GM19324 (cell line): ENCODE measurements at regions not wholly inside any gene's neighbourhood (a gene's known extent, or its start where the extent isn't known, plus 50 kb on each side); places are given as distances from the start of the nearest gene placed in this dataset.
"Not testable (repeated sequence)": the region's sequence is repeated elsewhere in the genome, so short reads cannot be mapped to it uniquely, and the experiment has no call there.

Experiments used
- ATAC-seq: cut with Tn5 transposase; IDR thresholded peaks from one replicate; pipeline ENCODE4 v1.9.1; 2021; ENCODE audit warnings: mild to moderate bottlenecking, moderate library complexity; ENCODE audit not compliant: unreplicated experiment, low FRiP score

DNA sequence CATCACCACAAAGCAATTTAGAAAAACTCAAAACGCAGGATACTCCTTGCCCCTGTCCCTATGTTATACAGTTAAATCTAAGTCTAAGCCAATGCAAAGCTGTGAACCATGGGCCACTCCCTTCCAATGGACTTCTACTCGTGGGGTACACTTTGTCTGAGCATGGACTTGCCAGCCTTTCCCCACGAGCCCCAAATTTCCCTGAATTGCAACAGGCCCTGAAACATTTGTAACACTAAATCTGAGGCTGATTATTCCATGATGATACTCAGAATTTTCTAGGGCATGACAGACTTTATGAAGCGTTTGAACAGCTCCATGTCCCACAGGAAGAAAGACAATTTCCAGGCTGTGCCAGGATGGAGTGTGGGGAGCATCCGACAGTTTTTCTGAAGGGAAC, 189.6 kb downstream of the TXNL1 start:
- no peak for ATAC-seq

DNA sequence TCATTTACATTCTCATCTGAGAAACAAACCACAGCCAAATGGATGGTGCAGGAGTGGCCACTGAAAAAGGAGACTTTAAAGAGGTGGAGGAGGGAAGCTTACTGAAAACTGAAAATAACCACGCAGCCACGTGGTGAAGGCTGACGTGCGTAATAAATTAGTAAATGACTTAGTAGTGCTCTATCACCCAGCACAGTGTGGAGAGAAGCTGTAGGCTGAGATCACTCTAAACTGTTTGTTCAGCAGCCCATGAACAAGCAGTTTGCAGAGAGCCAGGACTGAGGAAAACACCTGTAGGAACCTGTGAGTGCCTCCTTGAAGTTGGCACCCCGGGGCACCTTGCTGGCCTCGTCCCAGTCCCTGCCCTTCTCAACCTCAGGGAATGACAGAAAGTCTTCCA, 193.0 kb downstream of the TXNL1 start:
- no peak for ATAC-seq

DNA sequence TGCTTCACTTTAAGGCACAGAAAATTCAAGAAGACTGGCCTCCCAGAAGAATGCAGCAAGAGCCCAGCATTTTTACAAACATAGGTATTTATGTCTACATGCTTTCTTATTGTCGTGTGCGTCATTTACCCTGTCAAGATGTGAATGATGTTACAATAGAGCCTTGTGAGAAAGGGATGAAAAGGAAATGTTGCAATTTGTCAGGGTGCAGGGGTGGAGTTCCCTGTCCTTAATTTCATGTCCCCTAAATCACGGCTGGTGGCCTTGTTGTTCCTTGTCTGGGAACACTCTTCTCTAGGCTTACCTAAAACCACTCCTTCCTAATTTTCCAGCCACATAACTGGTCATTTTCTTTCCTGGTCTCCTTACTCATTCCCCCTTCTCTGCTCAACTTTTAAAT, 194.2 kb downstream of the TXNL1 start:
- ATAC-seq = no peak

DNA sequence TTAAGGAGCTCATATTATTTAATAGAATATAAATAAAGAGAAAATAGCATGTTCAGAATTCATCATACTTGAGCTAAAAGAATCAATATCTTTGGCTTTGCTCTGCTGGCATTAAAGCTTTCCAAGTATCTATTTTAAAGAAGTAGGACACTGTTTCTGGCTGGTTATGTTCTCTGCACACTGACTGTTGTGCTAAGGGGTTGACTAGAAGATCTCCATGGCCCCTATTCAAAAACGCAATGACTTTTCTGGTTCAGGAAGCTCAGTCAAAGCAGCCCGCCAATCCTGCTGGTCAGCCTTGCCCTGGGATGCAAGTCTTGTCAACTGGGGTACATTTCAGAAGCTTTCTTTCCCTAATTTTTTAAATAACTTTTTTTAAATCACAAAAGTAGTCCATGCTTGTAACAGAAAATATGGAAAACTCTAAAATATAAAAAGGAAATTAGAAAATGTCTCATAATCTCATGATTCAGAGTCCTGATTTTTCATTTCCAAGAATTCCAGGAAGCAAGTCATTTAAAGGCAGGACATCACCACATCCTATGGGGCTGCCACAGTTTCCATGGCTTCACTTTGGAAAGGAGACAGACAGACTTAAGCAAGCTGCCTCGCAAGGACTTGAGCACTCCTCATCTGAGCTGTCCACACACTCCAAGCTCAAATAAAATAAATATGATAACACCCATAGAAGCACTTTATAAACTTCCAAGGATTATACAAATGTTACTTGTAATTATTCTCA, 195.1 kb downstream of the TXNL1 start:
- ATAC-seq = no peak

DNA sequence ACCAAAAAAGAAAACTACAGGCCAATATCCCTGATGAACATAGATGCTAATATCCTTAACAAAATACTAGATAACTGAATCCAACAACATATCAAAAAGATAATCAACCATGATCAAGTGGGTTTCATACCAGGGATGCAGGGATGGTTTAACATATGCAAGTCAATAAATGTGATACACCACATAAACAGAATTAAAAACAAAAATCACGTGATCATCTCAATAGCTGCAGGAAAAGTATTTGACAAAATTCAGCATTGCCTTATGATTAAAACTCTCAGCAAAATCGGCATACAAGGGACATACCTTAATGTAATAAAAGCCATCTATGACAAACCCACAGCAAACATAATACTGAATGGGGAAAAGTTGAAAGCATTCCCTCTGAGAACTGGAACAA, 199.9 kb downstream of the TXNL1 start:
- not testable (repeated sequence) for ATAC-seq

DNA sequence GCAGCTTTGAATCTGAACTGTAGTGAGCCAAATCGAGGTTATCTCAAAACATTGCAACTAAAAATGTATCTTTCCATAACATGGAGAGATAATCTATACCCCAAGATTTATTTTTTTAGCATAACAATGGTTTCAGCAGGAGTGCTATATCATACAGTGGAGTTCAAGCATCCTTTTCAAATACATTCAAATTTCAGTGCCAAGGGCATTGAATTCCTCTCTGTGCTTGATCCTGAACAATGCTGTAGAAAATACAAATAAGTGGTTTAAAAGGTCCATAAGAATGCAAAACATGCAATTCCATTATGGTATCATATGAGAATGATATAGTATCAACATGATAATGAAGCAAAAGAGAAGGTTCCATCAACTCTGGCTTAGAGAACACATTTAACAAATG, 201.7 kb downstream of the TXNL1 start:
- ATAC-seq = no peak

DNA sequence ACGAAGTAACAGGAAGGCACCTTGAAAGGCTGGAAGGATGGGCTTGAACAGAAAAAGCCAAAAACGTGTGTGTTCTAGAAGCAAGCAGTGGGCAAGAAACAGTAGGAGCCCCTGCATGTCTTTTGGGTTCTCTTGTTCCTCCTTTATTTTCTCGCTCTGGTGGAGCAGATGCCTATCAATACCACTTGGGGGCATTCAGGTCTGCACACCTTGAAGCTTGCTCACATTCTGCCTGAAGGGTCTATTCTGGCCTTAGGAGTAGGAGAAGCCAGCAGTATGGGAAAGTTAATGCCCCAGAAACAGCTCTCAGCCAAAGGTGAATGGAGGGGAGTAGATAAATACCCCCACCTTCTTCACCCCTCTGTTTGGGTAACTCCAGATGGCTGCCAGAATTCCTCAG, 204.5 kb downstream of the TXNL1 start:
- no peak for ATAC-seq

DNA sequence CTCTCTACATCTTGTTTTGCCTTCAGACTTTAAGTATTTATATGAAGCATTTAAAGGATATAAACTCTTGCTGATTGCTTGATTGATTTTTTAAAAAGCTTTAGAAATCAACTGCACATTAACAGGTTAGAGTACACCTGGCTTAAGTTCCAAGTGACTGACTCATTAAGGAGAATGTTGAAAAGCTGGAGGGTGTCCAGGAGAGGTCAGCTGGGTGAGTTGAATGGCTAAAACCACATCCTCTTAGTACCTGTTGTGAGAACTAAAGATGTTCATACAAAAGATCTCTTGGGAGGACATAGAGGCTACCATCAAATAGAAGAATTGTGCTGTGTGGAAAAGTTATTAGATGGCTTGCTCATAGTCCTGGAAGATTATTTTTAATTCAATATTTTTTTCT, 206.8 kb downstream of the TXNL1 start:
- no peak for ATAC-seq

DNA sequence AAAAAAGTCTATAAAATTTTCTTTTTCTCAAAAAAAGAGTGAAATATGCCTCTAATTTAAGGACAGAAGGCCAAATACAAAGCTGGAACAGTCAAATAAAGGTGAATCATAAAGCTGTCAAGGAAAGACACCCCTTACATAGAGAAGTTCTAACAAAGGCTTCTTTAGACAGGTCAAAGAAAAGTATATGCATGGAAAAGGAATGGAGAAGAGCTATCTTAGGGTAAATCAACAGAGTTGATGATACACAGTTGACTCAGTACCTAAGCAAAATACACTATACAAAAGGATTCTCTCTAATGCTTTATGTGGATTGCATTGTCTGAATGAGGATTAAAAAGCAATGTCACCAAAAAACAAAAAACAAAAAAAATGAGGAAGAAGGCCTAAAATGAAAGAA, 214.8 kb downstream of the TXNL1 start:
- ATAC-seq = no peak

DNA sequence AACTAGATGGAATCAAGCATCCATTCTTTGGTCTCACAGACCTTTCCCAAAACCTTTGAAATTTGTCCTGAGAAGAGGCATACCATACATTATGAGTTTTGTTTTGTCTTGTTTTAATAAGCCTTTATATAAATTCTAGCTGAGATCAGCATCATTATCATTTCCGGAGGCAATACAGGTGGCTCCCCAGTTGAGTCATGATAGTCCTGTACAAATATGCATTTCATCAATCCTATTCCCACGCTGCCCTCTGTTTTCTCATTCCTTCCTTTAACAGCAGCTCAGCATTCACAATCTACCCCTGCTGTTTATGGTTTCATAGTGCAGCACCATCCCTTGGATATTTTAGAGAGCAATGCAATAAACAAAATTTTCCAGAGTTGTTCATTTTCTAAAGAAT, 216.7 kb downstream of the TXNL1 start:
- no peak for ATAC-seq

DNA sequence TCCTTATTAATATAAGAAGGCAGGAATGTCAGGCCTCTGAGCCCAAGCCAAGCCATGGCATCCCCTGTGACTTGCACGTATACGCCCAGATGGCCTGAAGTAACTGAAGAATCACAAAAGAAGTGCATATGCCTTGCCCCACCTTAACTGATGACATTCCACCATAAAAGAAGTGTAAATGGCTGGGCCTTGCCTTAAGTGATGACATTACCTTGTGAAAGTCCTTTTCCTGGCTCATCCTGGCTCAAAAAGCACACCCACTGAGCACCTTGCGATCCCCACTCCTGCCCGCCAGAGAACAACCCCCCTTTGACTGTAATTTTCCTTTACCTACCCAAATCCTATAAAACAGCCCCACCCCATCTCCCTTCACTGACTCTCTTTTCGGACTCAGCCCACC, 217.5 kb downstream of the TXNL1 start:
- not testable (repeated sequence) for ATAC-seq

DNA sequence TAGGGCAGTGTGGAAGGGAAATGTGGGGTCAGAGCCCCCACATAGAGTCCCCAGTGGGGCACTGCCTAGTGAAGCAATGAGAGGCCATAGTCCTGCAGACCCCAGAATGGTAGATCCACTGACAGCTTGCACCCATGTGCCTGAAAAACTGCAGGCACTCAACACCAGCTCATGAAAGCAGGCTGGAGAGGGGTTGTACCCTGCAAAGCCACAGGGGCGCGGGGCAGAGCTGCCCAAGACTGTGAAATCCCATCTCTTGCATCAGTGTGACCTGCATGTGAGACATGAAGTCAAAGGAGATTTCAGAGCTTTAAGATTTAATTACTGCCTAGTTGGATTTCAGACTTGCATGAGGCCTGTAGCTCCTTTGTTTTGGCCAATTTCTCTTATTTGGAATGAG, 224.0 kb downstream of the TXNL1 start:
- ATAC-seq = no peak

DNA sequence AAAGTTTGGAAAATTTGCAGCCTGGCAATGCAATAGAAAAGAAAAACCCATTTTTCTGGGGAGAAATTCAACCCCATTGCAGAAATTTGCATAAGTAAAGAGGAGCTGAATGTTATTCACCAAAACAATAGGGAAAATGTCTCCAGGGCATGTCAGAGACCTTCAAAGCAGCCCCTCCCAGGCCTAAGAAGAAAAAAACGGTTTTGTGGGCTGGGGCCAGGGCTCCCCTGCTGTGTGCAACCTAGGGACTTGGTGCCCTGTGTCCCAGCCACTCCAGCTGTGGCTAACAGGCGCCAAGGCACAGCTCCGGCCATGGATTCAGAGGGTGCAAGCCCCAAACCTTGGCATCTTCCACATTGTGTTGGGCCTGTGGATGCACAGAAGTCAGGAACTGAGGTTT, 224.5 kb downstream of the TXNL1 start:
- no peak for ATAC-seq

DNA sequence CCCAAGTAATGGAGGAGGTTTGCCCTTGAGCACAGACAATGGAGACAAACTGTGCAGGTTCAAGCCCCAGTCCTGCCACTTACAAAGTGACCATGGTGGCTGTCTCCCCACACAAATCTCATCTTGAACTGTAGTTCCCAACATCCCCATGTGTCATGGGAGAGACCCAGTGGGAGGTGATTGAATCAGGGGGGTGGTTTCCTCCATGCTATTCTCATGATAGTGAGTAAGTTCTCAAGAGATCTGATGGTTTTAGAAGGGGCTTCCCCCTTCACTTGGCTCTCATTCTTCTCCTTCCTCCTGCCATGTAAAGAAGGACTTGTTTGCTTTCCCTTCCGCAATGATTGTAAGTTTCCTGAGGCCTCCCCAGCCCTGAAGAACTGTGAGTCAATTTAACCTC, 225.4 kb downstream of the TXNL1 start:
- no peak for ATAC-seq

DNA sequence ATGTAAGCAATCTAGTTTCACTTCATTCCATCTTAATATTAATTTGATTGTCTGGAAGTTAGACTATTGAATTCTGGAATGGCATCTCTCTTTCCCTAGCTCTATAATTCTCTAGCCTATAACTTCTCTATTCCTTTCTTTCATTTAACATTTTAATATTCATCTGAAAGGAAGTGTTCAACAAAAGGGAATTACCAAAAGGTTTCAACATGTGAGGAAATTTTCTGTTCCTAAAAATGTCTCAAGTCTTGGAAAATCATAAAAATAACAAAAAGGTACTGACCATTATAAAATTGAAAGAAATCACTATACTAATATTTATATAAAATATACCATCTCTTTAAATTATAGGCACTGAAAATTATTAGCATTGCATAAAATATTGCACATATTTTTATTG, 228.7 kb downstream of the TXNL1 start:
- no peak for ATAC-seq

DNA sequence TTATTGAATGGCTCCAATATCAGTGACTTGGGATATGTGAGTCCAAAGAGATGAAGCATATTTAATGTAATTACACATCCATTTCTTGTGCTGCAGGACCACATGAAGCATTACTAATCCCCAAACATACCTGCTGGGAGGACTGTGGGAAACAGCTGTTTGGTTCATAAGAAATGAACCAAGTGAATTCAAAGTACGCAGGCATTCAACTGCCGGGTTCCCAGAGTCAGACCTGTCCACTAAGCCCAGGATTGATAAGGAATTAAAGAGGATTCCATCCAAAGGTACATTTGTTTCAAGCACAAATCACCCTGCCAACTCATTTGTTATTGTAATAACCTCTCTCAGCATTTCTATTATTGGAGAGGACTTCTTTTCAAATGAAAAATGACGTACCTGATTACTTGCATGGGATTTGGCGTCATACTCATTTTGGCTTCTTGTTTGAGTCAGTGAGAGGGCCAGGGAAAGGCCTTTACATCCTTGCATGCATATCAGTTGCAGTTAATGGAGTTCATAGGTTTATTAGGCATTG, 230.7 kb downstream of the TXNL1 start:
- no peak for ATAC-seq

DNA sequence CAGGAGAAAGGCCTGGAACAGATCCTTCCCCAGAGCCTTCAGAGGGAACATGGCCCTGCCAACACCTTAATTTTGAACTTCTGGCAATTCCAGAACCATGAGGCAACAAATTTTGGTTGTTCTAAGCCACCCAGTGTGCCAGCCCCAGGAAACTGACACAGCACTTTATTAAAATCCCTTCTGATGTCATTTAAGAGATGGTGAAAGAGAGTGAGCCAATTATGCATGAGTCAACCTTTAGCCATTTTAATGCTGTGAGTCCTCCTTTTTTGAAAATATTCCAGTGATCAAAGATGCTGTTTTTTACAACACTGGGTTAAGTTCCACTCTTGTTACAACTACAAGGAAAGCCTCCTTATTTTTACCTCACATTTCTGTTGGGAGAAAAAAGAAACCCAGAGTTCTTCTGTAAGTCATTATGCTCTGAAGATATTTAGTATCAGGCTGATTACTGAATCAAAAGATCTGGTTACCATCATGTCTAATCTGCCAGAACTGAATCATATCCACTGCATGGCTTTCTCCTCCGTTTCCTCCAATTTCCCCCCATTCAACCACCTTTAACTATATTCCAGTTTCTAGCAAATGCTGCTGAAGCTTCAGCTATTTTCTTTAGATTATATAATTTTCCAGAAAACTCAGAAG, 235.4 kb downstream of the TXNL1 start:
- ATAC-seq = no peak

DNA sequence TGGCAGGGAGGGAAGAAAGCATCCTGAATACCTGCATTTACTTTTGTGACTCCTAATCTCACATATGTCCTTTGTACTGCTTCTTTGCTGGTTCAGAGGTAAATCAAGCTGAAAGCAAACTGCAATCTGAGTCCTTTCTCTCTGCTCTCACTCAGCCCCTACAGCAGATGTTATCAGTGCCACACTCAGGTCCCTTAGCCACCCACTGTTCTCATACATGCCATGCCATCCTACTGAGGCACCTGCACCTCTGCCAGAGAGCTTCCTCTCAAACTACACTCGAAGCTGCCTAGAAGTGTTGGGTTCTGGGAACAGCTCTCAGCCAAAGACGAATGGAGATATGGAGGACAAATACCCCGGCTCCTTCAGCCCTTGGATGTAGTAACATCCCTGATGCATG, 244.5 kb downstream of the TXNL1 start:
- ATAC-seq = no peak

DNA sequence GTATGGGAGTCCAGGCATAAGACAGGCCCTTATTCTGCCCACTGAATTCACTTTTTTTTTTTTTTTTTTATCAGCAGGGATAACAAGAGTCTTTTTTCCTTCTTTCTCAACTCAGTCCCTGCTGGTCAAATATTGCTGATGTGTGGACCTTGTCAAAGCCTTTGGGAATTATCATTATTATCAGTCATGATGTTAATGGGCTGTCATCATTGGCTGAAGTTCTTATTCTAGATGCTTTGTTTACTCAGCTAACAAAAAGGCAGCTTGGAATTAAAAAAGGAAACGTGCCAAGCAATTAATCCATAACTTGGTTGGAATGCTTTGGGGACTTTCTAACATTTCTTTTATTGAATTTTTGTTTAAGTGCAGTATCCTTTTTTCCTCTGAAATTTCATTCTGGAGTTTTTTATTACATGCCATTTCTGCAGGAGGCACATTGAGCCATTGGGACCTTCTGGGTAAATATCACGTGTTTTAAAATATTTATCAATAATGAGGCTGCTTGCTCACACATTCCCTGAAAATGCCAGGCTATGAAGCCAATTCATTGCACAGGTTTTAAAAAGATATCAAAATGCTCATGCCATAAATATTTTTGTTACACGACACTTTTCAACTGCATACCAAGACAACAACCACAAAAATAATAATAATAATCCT, 246.3 kb downstream of the TXNL1 start:
- no peak for ATAC-seq

DNA sequence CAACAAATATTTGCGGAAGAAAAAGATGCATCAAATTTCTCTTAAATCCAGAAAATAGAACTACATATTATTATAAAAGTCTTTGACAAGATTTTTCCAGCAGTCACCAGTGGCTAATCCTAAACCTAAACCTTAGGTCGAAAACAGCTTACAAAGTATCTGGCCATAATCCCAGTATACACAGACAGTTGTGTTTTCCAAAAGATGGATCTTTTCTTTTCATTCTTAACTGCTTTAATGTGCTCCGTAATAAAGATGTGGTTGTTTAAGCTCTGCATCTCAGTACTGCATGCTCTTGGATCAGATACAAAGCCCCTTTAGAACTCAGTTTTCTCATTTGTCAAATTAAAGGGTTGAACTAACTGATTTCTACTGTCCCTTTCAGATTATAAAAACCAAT, 247.8 kb downstream of the TXNL1 start:
- no peak for ATAC-seq

DNA sequence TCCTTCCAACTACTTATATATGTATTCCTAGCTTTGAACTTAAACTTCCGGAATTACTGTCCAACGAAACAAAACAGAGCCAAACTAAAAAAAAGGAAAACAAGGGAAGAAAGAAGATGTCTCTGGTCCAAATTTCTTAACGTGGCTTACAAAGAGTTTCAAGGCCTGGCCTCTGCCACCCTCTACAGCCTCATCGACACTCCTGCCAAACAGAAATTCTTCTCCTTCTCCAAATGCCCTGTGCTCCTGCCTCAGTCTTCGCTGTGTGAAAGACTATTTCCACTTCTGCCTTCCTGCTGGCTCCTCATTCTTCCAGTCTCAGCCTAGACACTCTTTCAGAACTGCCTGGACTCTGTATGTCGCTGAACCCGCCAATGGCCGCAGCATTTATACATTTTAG, 249.2 kb downstream of the TXNL1 start:
- no peak for ATAC-seq

DNA sequence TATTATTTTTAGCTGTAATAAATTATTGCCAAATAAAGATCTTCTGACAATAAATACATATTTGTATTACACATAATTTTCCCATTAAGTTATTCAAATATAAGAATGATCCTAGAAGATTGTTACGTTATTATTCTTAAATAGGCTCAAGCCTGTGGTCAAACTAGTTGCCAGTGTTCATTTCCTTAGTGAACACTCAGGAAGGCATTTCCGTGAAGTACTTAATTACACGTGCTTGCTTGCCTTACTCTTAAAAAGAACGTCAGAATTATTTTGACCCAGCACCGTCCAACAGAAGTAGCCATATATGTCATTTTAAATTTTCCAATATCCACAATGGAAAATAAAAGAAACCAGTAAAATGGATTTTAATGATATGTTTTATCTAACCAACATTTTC, 249.8 kb downstream of the TXNL1 start:
- no peak for ATAC-seq
